GM12874 (cell line): ENCODE measurements at regions not wholly inside any gene's neighbourhood (a gene's known extent, or its start where the extent isn't known, plus 50 kb on each side); places are given as distances from the start of the nearest gene placed in this dataset.

ENCODE experiments used
- CTCF ChIP-seq: IDR thresholded peaks from 2 replicates; pipeline ENCODE4 v1.5.1; 2011; ENCODE audit warnings: low read depth, mild to moderate bottlenecking, control low read depth, low read length, moderate library complexity; ENCODE audit not compliant: insufficient read depth

GRCh38 chr9:7542126-7542525 is 257.5 kb downstream of the DMAC1 start:
- TF ChIP-seq CTCF: no peak

GRCh38 chr9:7536310-7536939 is 263.2 kb downstream of the DMAC1 start:
- TF ChIP-seq CTCF: peak; percentile 77

GRCh38 chr9:7534211-7534935 is 265.2 kb downstream of the DMAC1 start:
- no peak for TF ChIP-seq CTCF

- TF ChIP-seq CTCF: no peak
These were observed 266.0 kb downstream of the DMAC1 start for GRCh38 chr9:7533376-7534090.

- TF ChIP-seq CTCF: no peak
These were observed 276.0 kb downstream of the DMAC1 start for GRCh38 chr9:7523426-7524043.

GRCh38 chr9:7520396-7520795 is 279.2 kb downstream of the DMAC1 start:
- TF ChIP-seq CTCF: no peak

GRCh38 chr9:7516376-7516775 is 283.2 kb downstream of the DMAC1 start:
- no peak for TF ChIP-seq CTCF
